ENCODE measurements at regions not wholly inside any gene's neighbourhood (a gene's known extent, or its start where the extent isn't known, plus 50 kb on each side); places are given as distances from the start of the nearest gene placed in this dataset.

- no peak for DNase-seq (ENCODE audit: low spot score)
Observed at GRCh38 chr9:84456527-84456926, 116.0 kb upstream of the SLC28A3 start.

GRCh38 chr9:84460695-84461094 is 120.1 kb upstream of the SLC28A3 start:
- no peak for DNase-seq (ENCODE audit: low spot score)

GRCh38 chr9:84463272-84463671 is 122.7 kb upstream of the SLC28A3 start:
- DNase-seq (ENCODE audit: low spot score), result no peak

- DNase-seq (ENCODE audit: low spot score), result no peak
Observed at GRCh38 chr9:84466580-84467285, 126.2 kb upstream of the SLC28A3 start.

GRCh38 chr9:84471816-84472215 is 131.3 kb upstream of the SLC28A3 start:
- no peak for DNase-seq (ENCODE audit: low spot score)

- DNase-seq (ENCODE audit: low spot score), result no peak
Observed at GRCh38 chr9:84478996-84479395, 138.4 kb upstream of the SLC28A3 start.

- DNase-seq (ENCODE audit: low spot score), result no peak
Observed at GRCh38 chr9:84480071-84480470, 139.5 kb upstream of the SLC28A3 start.

GRCh38 chr9:84481231-84481630 is 140.7 kb upstream of the SLC28A3 start:
- DNase-seq (ENCODE audit: low spot score), result no peak

- no peak for DNase-seq (ENCODE audit: low spot score)
Observed at GRCh38 chr9:84481636-84482218, 141.2 kb upstream of the SLC28A3 start.

GRCh38 chr9:84482607-84483006 is 142.0 kb upstream of the SLC28A3 start:
- no peak for DNase-seq (ENCODE audit: low spot score)

- no peak for DNase-seq (ENCODE audit: low spot score)
Observed at GRCh38 chr9:84484172-84484571, 143.6 kb upstream of the SLC28A3 start.

GRCh38 chr9:84485539-84485938 is 145.0 kb upstream of the SLC28A3 start:
- DNase-seq (ENCODE audit: low spot score), result no peak

- DNase-seq (ENCODE audit: low spot score), result no peak
Observed at GRCh38 chr9:84486663-84487062, 146.1 kb upstream of the SLC28A3 start.

- no peak for DNase-seq (ENCODE audit: low spot score)
Observed at GRCh38 chr9:84490206-84490841, 149.8 kb upstream of the SLC28A3 start.

GRCh38 chr9:84490842-84491325 is 150.3 kb upstream of the SLC28A3 start:
- no peak for DNase-seq (ENCODE audit: low spot score)

GRCh38 chr9:84492366-84493159 is 152.0 kb upstream of the SLC28A3 start:
- no peak for DNase-seq (ENCODE audit: low spot score)

GRCh38 chr9:84493284-84493947 is 152.9 kb upstream of the SLC28A3 start:
- no peak for DNase-seq (ENCODE audit: low spot score)

- DNase-seq (ENCODE audit: low spot score), result no peak
Observed at GRCh38 chr9:84499969-84500582, 159.5 kb upstream of the SLC28A3 start.

GRCh38 chr9:84500826-84501225 is 160.3 kb upstream of the SLC28A3 start:
- DNase-seq (ENCODE audit: low spot score), result no peak

GRCh38 chr9:84501587-84501986 is 161.0 kb upstream of the SLC28A3 start:
- no peak for DNase-seq (ENCODE audit: low spot score)

GRCh38 chr9:84502066-84502465 is 161.5 kb upstream of the SLC28A3 start:
- no peak for DNase-seq (ENCODE audit: low spot score)

Data from globus pallidus (tissue), 1 donor.